Chondrocyte (in vitro differentiated cells): ENCODE measurements at regions not wholly inside any gene's neighbourhood (a gene's known extent, or its start where the extent isn't known, plus 50 kb on each side); places are given as distances from the start of the nearest gene placed in this dataset.

Experiments
- DNase-seq: peaks from one replicate; pipeline ENCODE4 v3.0.0; 2021; ENCODE audit warnings: mixed read lengths, low spot score
- H3K27ac Mint-ChIP-seq: one replicate; pipeline ENCODE4 v1.8.0; 2021; ENCODE audit warnings: mild to moderate bottlenecking, moderate library complexity, mixed read lengths; ENCODE audit not compliant: unreplicated experiment
- H3K27me3 Mint-ChIP-seq: 2 replicates; pipeline ENCODE4 v1.8.0; 2021; ENCODE audit warnings: low read depth, mixed read lengths
- H3K36me3 Mint-ChIP-seq: 2 replicates; pipeline ENCODE4 v1.8.0; 2021; ENCODE audit warnings: low read depth, mixed read lengths
- H3K4me1 Mint-ChIP-seq: 2 replicates; pipeline ENCODE4 v1.8.0; 2021; ENCODE audit warnings: low read depth, mild to moderate bottlenecking, mixed read lengths
- H3K4me3 Mint-ChIP-seq: one replicate; pipeline ENCODE4 v1.8.0; 2021; ENCODE audit warnings: mild to moderate bottlenecking, moderate library complexity, mixed read lengths; ENCODE audit not compliant: unreplicated experiment
- H3K9me3 Mint-ChIP-seq: 2 replicates; pipeline ENCODE4 v1.8.0; 2021; ENCODE audit warnings: low read depth, mixed read lengths
- TF ChIP-seq, protein P1 (sequence below): fragments of 200-600 bp; sonication (generic); IDR thresholded peaks from 2 replicates; pipeline ENCODE4 v1.5.0; 2021; ENCODE audit warnings: antibody characterized with exemption, mild to moderate bottlenecking, moderate library complexity

DNA sequence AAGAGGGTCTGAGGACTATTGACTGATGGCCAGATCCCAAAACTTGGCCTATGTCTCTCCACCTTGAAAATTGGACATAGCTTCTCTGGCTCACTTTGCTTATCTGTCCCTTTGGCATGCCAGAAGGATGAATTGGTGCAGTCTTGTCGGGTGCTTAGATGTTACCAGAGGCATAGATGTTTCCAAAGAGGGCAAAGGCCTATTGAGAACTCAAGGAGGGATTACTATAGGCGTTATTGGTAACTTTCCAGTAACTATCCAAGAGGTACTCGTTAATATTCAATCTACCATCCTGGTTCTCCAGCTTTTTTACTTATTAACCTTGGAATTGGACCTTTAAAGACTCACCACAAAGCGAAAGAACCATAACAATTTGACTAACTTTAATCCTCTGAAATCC is 368.3 kb upstream of the ESRRG start:
- H3K4me3 Mint-ChIP-seq: no peak overlapping the region
- H3K9me3 Mint-ChIP-seq: no peaks in the 10 kb centered on the region
- H3K36me3 Mint-ChIP-seq: no peaks in the 10 kb centered on the region
- H3K27ac Mint-ChIP-seq: no peak overlapping the region
- peaks cover 56% of the 10 kb centered on the region for H3K27me3 Mint-ChIP-seq
- TF ChIP-seq, protein P1, sequence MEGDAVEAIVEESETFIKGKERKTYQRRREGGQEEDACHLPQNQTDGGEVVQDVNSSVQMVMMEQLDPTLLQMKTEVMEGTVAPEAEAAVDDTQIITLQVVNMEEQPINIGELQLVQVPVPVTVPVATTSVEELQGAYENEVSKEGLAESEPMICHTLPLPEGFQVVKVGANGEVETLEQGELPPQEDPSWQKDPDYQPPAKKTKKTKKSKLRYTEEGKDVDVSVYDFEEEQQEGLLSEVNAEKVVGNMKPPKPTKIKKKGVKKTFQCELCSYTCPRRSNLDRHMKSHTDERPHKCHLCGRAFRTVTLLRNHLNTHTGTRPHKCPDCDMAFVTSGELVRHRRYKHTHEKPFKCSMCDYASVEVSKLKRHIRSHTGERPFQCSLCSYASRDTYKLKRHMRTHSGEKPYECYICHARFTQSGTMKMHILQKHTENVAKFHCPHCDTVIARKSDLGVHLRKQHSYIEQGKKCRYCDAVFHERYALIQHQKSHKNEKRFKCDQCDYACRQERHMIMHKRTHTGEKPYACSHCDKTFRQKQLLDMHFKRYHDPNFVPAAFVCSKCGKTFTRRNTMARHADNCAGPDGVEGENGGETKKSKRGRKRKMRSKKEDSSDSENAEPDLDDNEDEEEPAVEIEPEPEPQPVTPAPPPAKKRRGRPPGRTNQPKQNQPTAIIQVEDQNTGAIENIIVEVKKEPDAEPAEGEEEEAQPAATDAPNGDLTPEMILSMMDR: no peak
- peaks cover 9% of the 10 kb centered on the region for H3K4me1 Mint-ChIP-seq
- DNase-seq: no peak

DNA sequence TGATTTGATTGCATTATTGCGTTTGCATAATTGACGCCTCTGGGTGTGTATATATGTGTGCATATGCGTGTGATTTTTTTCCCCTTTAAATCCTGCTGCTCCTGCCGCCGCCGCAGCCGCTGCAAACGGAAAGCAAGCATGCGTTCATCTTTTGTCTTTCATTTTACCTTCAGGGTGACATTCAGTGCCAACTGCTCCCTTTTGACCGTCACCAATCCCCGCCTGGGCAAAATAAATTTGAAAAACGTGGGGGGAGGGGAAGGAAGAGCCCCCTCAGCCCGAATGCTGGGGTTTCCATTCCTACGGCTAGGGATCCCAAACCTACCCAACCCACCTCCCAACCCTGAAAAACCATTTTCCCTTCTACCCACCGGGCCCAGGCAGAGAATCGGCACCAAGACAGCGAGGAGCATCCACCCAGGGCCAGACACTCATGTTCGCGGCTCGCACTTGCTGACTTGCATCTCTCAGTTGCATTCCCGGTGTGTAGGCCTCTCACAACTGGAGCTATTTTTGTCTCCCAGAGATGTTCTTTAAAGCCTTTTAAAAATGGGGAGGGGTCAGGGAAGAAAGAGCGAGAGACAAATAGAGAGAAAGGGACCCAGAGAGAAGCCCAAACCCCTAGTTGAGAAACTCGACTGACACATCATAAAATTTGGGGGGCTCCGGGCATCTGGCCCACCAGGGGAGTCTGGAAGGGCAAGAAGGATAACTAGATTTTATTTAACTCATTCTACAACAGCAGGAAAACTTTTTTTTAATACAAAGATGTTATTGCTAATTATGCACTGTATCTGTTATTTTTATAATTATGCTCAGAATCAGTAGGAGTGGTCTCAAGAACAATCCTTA is 367.1 kb upstream of the ESRRG start:
- H3K27me3 Mint-ChIP-seq: peaks cover 52% of the 10 kb centered on the region
- peak overlapping the region; percentile 64 for H3K4me3 Mint-ChIP-seq
- H3K9me3 Mint-ChIP-seq: no peaks in the 10 kb centered on the region
- TF ChIP-seq, protein P1: no peak
- DNase-seq: no peak
- H3K36me3 Mint-ChIP-seq: no peaks in the 10 kb centered on the region
- no peak overlapping the region for H3K27ac Mint-ChIP-seq
- H3K4me1 Mint-ChIP-seq: peaks cover 9% of the 10 kb centered on the region

GRCh38 chr1:217089361-217090014 is 366.3 kb upstream of the ESRRG start:
- Mint-ChIP-seq H3K9me3 (no peaks in the 10 kb centered on the region), H3K36me3 (no peaks in the 10 kb centered on the region), H3K27me3 (peaks cover 51% of the 10 kb centered on the region), H3K27ac (no peak overlapping the region), H3K4me3 (peak overlapping the region; percentile 64), H3K4me1 (peaks cover 9% of the 10 kb centered on the region)
- TF ChIP-seq, protein P1: no peak
- no peak for DNase-seq

DNA sequence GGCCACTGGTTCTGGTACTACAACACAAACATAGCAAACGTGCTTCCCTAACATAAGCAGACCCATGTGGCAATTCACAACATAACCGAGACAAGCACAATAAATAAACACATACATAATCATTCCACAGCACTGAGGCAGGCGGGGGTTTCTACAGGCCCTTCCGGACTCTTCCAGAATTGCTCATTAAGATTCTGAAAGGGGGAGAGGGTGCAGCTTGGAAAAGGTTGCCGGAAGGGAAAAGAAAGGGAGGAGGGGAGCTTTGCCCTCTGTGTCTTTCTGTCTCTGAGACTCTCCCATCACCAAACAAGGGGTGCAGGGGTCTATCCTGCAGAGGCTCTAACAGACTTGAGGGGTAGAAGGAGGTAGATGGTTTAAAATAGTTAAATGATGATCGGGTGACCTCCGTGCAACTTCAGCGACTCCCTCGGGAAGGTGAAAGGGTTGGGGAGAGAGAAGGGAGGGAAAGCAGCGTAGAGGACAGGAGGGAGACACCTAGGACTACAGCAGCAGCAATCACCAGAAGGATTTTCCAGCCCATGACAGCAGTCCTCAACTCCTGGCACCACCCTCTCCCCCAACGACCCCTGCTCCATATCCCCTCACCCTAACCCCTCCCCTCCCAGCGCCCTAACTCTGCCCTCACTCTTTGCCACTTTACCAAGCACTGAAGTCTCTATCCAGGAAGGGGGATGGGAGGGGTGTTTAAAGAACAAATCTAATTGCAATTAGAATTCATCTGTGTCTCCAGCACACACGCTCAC is 365.5 kb upstream of the ESRRG start:
- H3K27me3 Mint-ChIP-seq: peaks cover 48% of the 10 kb centered on the region
- H3K36me3 Mint-ChIP-seq: no peaks in the 10 kb centered on the region
- no peak for DNase-seq
- H3K27ac Mint-ChIP-seq: no peak overlapping the region
- no peaks in the 10 kb centered on the region for H3K9me3 Mint-ChIP-seq
- peaks cover 9% of the 10 kb centered on the region for H3K4me1 Mint-ChIP-seq
- peak overlapping the region; percentile 20 for H3K4me3 Mint-ChIP-seq
- TF ChIP-seq, protein P1: no peak

- Mint-ChIP-seq H3K4me3 (no peak overlapping the region), H3K9me3 (no peaks in the 10 kb centered on the region), H3K27ac (no peak overlapping the region), H3K27me3 (peaks cover 48% of the 10 kb centered on the region), H3K4me1 (peaks cover 9% of the 10 kb centered on the region), H3K36me3 (no peaks in the 10 kb centered on the region)
- DNase-seq: no peak
- TF ChIP-seq, protein P1: no peak
Measured at GRCh38 chr1:217088011-217088410, 364.8 kb upstream of the ESRRG start.
